ENCODE measurements at regions not wholly inside any gene's neighbourhood (a gene's known extent, or its start where the extent isn't known, plus 50 kb on each side); places are given as distances from the start of the nearest gene placed in this dataset.

- TF ChIP-seq, protein P1, sequence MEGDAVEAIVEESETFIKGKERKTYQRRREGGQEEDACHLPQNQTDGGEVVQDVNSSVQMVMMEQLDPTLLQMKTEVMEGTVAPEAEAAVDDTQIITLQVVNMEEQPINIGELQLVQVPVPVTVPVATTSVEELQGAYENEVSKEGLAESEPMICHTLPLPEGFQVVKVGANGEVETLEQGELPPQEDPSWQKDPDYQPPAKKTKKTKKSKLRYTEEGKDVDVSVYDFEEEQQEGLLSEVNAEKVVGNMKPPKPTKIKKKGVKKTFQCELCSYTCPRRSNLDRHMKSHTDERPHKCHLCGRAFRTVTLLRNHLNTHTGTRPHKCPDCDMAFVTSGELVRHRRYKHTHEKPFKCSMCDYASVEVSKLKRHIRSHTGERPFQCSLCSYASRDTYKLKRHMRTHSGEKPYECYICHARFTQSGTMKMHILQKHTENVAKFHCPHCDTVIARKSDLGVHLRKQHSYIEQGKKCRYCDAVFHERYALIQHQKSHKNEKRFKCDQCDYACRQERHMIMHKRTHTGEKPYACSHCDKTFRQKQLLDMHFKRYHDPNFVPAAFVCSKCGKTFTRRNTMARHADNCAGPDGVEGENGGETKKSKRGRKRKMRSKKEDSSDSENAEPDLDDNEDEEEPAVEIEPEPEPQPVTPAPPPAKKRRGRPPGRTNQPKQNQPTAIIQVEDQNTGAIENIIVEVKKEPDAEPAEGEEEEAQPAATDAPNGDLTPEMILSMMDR (IDR thresholded peaks at IDR 0.05), result no peak
- DNase-seq, result no peak
- peaks cover 3% of the 10 kb centered on the region; the same call in 1 of the 2 replicates for H3K9me3 Mint-ChIP-seq
- H3K4me1 Mint-ChIP-seq (ENCODE audit: low read depth), result no peaks in the 10 kb centered on the region
- H3K27me3 Mint-ChIP-seq (ENCODE audit: insufficient read depth), result peaks cover 8% of the 10 kb centered on the region
- H3K4me3 Mint-ChIP-seq, result no peak overlapping the region
- H3K36me3 Mint-ChIP-seq (ENCODE audit: low read depth), result no peaks in the 10 kb centered on the region
- H3K27ac Mint-ChIP-seq, result no peak overlapping the region
These were observed 101.0 kb downstream of the HRH4 start for GRCh38 chr18:24561369-24561965.

DNA sequence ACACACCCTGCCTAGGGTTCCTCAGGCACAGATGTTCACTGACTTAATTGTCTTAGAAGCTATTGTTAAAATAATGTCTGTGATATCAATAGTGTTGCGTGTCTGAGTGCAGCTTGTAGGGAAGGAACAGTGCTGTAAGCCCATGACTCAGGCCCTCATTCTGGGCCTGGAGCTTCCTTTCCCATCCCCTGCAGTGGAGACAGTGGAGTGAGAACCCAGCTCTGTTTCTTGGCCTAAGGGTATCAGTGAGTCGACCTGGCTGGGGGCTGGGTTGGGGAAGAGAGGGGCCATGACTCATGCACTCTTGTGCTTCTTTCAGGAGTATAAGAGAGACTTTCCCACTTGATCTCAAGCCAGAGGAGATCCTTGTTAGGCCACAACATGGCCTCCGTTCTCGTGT is 106.8 kb downstream of the HRH4 start:
- Mint-ChIP-seq H3K36me3 (ENCODE audit: low read depth) (no peaks in the 10 kb centered on the region), H3K4me1 (ENCODE audit: low read depth) (no peaks in the 10 kb centered on the region), H3K9me3 (peaks cover 3% of the 10 kb centered on the region; the same call in 1 of the 2 replicates), H3K4me3 (no peak overlapping the region), H3K27ac (no peak overlapping the region), H3K27me3 (ENCODE audit: insufficient read depth) (peaks cover 2% of the 10 kb centered on the region; the same call in 1 of the 2 replicates)
- TF ChIP-seq, protein P1 (IDR thresholded peaks at IDR 0.05), result no peak
- peak; percentile 4 for DNase-seq

DNA sequence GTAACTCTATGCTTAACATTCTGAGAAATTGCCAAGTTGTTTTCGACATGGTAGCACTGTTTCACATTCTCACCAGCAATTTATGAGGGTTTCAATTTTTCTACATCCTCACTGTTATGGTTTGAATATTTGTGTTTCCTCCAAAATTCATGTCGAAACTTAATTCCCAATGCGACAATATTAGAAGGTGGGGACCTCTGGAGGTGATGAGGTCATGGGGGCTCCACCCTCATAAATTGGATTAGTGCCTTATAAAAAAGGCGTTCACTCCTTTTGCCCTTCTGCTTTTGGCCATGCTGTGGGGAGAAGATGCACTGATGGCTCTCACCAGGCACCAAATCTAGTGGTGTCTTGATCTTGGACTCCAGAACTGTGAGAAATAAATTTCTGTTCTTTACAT is 110.3 kb downstream of the HRH4 start:
- Mint-ChIP-seq H3K27me3 (ENCODE audit: insufficient read depth) (no peaks in the 10 kb centered on the region), H3K36me3 (ENCODE audit: low read depth) (no peaks in the 10 kb centered on the region), H3K4me3 (no peak overlapping the region), H3K4me1 (ENCODE audit: low read depth) (no peaks in the 10 kb centered on the region), H3K27ac (no peak overlapping the region), H3K9me3 (peaks cover 7% of the 10 kb centered on the region; the same call in 1 of the 2 replicates)
- no peak for DNase-seq
- TF ChIP-seq, protein P1 (IDR thresholded peaks at IDR 0.05), result no peak

DNA sequence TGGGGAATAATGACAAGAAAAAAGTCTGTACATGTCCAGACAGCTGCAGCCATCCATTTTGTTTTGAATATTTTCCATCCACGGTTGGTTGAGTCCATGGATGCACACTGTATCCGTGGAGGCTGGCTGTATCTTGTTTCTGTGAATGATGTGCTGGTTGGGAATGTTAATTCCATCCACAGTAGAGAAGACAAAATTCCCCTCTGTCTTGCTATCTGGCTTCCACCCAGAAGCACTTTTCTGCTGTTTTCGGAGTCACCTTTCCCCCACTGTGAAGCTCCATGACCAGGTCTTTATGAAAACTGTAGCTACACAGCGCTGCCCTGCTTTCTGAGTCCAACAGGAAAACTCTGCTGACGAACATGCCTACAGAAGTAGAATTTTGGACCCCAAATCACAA is 122.3 kb downstream of the HRH4 start:
- Mint-ChIP-seq H3K27ac (no peak overlapping the region), H3K27me3 (ENCODE audit: insufficient read depth) (peaks cover 4% of the 10 kb centered on the region), H3K9me3 (no peaks in the 10 kb centered on the region), H3K4me3 (no peak overlapping the region), H3K36me3 (ENCODE audit: low read depth) (no peaks in the 10 kb centered on the region), H3K4me1 (ENCODE audit: low read depth) (no peaks in the 10 kb centered on the region)
- TF ChIP-seq, protein P1 (IDR thresholded peaks at IDR 0.05), result no peak
- no peak for DNase-seq

DNA sequence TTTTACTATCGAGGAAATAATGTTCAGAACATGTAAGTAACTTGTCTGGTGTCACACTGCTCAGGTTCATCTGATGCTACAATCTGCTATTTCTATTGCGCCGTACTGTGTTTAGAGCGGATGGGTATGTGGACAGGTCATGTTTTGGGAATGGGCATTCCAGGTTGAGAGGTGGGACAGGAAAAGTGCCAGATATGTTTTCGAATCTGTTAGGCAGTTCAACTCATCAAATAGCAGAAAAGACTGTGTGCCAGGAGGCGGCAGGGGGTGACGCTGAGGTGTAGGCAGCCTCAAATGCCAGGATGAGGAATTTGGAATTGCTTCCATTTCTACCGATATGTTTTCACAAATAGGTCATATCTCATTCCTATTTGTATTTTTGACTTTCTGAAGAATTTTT is 123.8 kb downstream of the HRH4 start:
- Mint-ChIP-seq H3K27me3 (ENCODE audit: insufficient read depth) (peaks cover 5% of the 10 kb centered on the region), H3K27ac (no peak overlapping the region), H3K4me3 (no peak overlapping the region), H3K9me3 (no peaks in the 10 kb centered on the region), H3K36me3 (ENCODE audit: low read depth) (no peaks in the 10 kb centered on the region), H3K4me1 (ENCODE audit: low read depth) (no peaks in the 10 kb centered on the region)
- TF ChIP-seq, protein P1 (IDR thresholded peaks at IDR 0.05), result no peak
- DNase-seq, result no peak

Data from HFFc6 (cell line).